GM18951 (cell line): ENCODE measurements at regions not wholly inside any gene's neighbourhood (a gene's known extent, or its start where the extent isn't known, plus 50 kb on each side); places are given as distances from the start of the nearest gene placed in this dataset.

Experiments used
- POLR2A ChIP-seq: IDR thresholded peaks from 4 replicates; pipeline ENCODE4 v1.6.1; 2011; ENCODE audit warnings: mild to moderate bottlenecking; ENCODE audit not compliant: insufficient read length, insufficient read depth; ENCODE audit errors: extremely low read depth
- in situ Hi-C: fragments of 300-500 bp; cut with MboI; formaldehyde crosslinking; loops from one replicate; pipeline ENCODE4 v1.12.0; 2022; ENCODE audit warnings: low sequenced_read_pairs, mixed read lengths, inconsistent platforms; ENCODE audit not compliant: unreplicated experiment

GRCh38 chr6:166758136-166758704 is 131.2 kb upstream of the RPS6KA2 start:
- in situ Hi-C loops: loop anchor here (25.0 kb wide), 2 partner anchors 379 to 604 kb away; no protein-coding TSS in a partner anchor
- TF ChIP-seq POLR2A: no peak

DNA sequence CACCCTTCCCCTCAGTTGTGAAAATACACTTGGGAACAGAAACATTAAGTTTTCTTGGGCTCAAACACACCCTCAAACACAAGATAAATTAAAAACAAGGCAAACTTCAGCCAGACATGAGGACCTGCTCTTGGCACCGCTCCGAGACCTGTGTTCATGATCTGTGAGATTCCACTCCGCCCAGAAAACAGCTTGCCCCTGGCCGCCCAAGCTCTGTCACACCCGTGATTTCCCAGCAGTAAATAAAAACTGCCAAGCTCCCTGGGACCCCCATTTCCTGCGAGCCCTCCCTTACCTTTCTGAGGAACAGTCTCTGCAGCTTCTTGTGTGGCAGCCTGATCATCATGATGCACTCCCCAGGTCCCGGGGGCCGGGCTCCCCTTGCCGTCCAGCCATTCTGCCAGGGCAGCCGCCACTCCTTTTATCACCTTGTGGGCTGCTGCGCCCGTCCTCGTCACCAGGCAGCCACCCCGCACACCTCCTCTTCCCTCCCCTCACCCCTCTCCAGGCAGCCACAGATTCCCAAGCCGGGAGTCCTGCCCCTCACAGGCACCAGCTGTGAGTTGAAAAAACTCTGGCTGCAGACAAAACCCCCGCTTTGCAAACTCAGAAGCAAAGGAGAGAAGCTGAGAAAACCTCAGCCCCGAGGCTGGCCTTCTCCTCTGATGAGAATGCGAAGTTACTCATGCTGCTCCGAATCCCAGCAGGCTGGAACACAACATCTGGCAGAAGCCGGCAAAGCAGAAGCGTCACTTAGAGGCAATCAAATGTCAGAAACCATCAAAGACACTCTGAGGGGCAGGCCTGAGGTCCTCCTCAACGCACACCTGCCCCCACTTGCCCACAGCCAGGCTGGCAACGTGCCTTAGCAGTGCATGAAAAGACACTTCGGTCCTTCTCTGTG is 130.4 kb upstream of the RPS6KA2 start:
- in situ Hi-C loops: loop anchor here (25.0 kb wide), 2 partner anchors 380 to 605 kb away; no protein-coding TSS in a partner anchor
- no peak for TF ChIP-seq POLR2A

GRCh38 chr6:166754218-166755030 is 127.4 kb upstream of the RPS6KA2 start:
- TF ChIP-seq POLR2A: no peak
- in situ Hi-C loops: loop anchor here (25.0 kb wide), 2 partner anchors 383 to 608 kb away; no protein-coding TSS in a partner anchor

GRCh38 chr6:166752928-166753721 is 126.1 kb upstream of the RPS6KA2 start:
- in situ Hi-C loops: loop anchor here (25.0 kb wide), 2 partner anchors 384 to 609 kb away; no protein-coding TSS in a partner anchor

GRCh38 chr6:166752097-166752496 is 125.0 kb upstream of the RPS6KA2 start:
- in situ Hi-C loops: loop anchor here (25.0 kb wide), 2 partner anchors 385 to 610 kb away; no protein-coding TSS in a partner anchor
- TF ChIP-seq POLR2A: no peak

More at GRCh38 chr6:166752928-166753721, 126.1 kb upstream of the RPS6KA2 start:
- no peak for TF ChIP-seq POLR2A

GRCh38 chr6:166751051-166751595 is 124.1 kb upstream of the RPS6KA2 start:
- TF ChIP-seq POLR2A: no peak
- in situ Hi-C loops: loop anchor here (25.0 kb wide), 2 partner anchors 386 to 611 kb away; no protein-coding TSS in a partner anchor

GRCh38 chr6:166750108-166750793 is 123.2 kb upstream of the RPS6KA2 start:
- in situ Hi-C loops: loop anchor here (25.0 kb wide), 2 partner anchors 387 to 612 kb away; no protein-coding TSS in a partner anchor
- no peak for TF ChIP-seq POLR2A

DNA sequence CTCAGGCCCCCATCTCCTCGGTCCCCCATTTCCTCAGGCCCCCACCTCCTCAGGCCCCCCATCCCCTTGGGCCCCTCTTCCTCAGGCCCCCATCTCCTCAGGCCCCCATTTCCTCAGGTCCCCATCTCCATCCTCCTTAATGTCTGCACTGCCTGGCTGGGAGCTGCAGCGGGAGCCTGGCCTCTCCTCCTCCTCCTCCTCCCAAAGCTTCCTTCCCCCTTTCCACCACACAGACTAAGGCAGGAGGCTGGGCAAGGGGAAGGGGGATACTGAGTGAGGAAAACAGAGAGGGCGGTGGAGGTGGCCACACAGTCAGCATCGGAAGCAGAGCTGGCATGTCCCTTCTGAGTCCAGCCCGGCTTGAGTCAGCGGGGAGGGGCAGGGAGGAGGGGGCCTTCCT is 122.6 kb upstream of the RPS6KA2 start:
- in situ Hi-C loops: loop anchor here (25.0 kb wide), 2 partner anchors 388 to 613 kb away; no protein-coding TSS in a partner anchor
- TF ChIP-seq POLR2A: no peak

GRCh38 chr6:166747644-166748595 is 120.9 kb upstream of the RPS6KA2 start:
- in situ Hi-C loops: no loop called here

More at GRCh38 chr6:166747644-166748595, 120.9 kb upstream of the RPS6KA2 start:
- TF ChIP-seq POLR2A: no peak
